ENCODE measurements at regions not wholly inside any gene's neighbourhood (a gene's known extent, or its start where the extent isn't known, plus 50 kb on each side); places are given as distances from the start of the nearest gene placed in this dataset.

GRCh38 chr9:11141357-11141756 lies 528.6 kb upstream of the PTPRD start:
- TF ChIP-seq CTCF (conservative IDR thresholded peaks at IDR 0.05; ENCODE audit: low read depth, low read length) (no peak), POLR2A (IDR thresholded peaks at IDR 0.05; ENCODE audit: low read depth, low read length) (no peak), RAD21 (IDR thresholded peaks at IDR 0.05; ENCODE audit: low read length) (no peak), MXI1 (IDR thresholded peaks at IDR 0.05; ENCODE audit: borderline replicate concordance, low read depth, low read length) (no peak), BHLHE40 (IDR thresholded peaks at IDR 0.05; ENCODE audit: low read depth, low read length) (no peak), USF2 (IDR thresholded peaks at IDR 0.05; ENCODE audit: low read depth, low read length) (no peak)

All from IMR-90 (cell line).